WI38 (cell line): ENCODE measurements at regions not wholly inside any gene's neighbourhood (a gene's known extent, or its start where the extent isn't known, plus 50 kb on each side); places are given as distances from the start of the nearest gene placed in this dataset.

Source experiments
- H3K4me3 ChIP-seq: 2 replicates; pipeline ENCODE4 v1.5.1; 2011; ENCODE audit warnings: low read depth, mild to moderate bottlenecking, control low read depth, low read length
- CTCF ChIP-seq: IDR thresholded peaks from 2 replicates; pipeline ENCODE4 v1.5.1; 2012; ENCODE audit warnings: low read depth, mild to moderate bottlenecking, control low read depth, low read length

GRCh38 chr10:131425752-131426533 is 114.4 kb upstream of the TCERG1L start:
- TF ChIP-seq CTCF: no peak
- no peak overlapping the region for H3K4me3 ChIP-seq

DNA sequence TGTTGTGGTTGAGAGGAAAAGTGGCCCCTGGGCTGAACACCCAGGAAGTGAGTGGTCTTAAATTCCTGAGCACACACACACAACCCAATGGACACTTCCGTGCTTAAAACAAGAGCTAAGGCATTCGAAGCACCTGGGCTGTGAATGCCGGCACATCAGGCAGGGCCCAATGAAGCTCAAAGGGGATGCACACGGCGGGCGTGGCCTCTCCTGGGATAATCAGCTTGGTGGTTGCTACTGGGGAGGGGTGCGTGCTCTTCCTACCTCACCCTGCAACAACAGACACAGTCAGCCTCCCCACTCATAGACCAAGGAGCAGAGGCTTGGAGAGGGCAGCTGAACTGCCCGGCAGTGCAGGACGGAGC is 115.0 kb upstream of the TCERG1L start:
- H3K4me3 ChIP-seq: no peak overlapping the region
- no peak for TF ChIP-seq CTCF

DNA sequence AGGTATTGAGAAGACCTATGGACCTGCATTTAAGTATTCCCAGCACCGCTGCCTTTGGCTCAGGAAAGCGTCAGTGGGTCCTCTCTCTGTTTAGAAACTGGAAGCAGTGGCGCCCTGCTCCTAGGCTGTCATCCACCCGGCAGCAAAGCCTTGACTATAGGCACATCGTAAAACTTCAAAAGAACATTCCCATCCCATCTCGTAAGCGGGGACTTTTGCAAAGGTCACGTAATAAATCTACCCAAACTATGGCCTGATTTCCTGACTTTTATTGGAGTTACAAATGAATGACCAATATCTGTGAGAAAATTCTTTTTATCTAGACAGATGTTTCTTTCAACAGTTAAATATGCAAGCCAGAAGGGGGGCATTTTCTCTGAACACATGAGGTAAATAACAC is 115.8 kb upstream of the TCERG1L start:
- TF ChIP-seq CTCF: no peak
- H3K4me3 ChIP-seq: no peak overlapping the region

- no peak for TF ChIP-seq CTCF
- no peak overlapping the region for H3K4me3 ChIP-seq
These were observed 116.4 kb upstream of the TCERG1L start for GRCh38 chr10:131427901-131428300.

DNA sequence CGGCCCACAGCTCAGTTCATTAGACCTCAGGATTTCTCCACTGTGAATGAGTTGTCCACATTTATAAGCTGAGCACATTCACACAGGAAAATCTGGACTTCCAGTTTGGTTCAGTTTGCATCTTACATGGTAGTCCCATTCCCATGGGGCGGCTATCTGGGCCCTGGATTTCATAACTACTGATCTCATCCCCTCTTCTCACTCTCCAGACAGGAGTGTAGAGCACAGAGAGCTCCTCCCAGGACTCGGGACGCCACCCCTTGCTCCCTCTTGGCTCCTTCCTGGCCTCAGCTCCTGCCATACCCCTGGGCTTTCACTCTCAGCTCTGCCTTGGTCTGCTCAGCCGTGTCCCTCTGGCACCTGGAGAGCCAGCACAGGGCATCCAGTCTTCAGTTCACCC is 117.6 kb upstream of the TCERG1L start:
- H3K4me3 ChIP-seq: no peak overlapping the region
- no peak for TF ChIP-seq CTCF

DNA sequence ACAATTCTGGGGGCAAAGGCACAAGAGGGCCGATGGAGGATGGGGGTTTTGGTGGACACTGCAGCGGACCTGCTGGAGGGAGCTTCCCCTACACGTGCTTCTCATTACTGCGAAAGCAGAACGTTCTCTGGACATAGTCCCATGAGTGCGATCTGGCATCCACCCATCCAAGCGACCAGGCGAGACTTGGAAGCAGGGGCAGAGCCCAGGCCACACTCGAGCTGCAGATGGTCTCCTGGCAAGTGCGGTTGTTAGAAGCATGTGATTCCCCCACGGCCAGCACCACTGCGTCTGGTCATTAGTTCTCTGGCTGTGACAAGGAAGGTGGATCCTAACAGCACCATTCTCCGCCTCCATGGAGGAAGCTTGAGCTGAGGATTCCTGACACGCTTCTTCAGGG is 118.4 kb upstream of the TCERG1L start:
- TF ChIP-seq CTCF: no peak
- H3K4me3 ChIP-seq: no peak overlapping the region

GRCh38 chr10:131430716-131431412 is 119.3 kb upstream of the TCERG1L start:
- H3K4me3 ChIP-seq: no peak overlapping the region
- no peak for TF ChIP-seq CTCF
